Neural progenitor cell (in vitro differentiated cells): ENCODE measurements at regions not wholly inside any gene's neighbourhood (a gene's known extent, or its start where the extent isn't known, plus 50 kb on each side); places are given as distances from the start of the nearest gene placed in this dataset.

Experiments used
- CTCF ChIP-seq: fragments of 200-600 bp; sonication (generic); IDR thresholded peaks from 2 replicates; pipeline ENCODE4 v1.5.1; 2017; ENCODE audit warnings: antibody characterized with exemption, mild to moderate bottlenecking
- EZH2 ChIP-seq: fragments of 200-600 bp; sonication (generic); IDR thresholded peaks from 2 replicates; pipeline ENCODE4 v1.6.1; 2017; ENCODE audit warnings: antibody characterized with exemption, mild to moderate bottlenecking, moderate library complexity
- EZH2phosphoT487 ChIP-seq: fragments of 200-600 bp; sonication (generic); IDR thresholded peaks from 2 replicates; pipeline ENCODE4 v1.6.1; 2017; ENCODE audit warnings: antibody characterized with exemption

DNA sequence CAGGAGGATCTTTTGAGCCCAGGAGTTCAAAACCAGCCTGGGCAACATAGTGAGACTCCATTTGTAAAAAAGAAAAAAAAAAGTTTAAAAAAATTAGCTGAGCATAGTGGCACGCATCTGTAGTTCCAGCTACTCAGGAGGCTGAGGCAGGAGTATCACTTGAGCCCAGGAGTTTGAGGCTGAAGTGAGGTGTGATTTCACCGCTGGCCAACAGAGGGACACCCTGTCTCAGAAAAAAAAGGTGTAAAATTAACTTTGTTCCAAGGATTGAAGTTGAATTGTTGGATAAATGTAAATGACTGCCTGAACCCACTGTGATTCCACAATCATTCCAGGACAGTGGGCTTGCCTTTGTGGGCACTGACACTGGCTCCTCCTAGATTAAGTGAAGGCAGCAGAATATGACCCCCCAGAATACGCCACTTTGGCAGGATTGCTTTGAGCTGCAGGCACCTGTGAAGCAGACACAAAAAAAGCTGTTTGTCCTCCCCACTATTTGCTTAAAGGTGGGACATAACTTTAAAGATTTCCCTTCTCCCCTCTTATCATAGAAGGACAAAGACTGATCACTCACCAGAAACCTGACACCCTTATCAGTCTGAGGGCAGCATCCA lies 57.2 kb upstream of the FOXI2 start:
- TF ChIP-seq CTCF (peak; percentile 60), EZH2 (no peak), EZH2phosphoT487 (no peak)
